H9 (cell line): ENCODE measurements at regions not wholly inside any gene's neighbourhood (a gene's known extent, or its start where the extent isn't known, plus 50 kb on each side); places are given as distances from the start of the nearest gene placed in this dataset.
A peak's percentile ranks its signal among the peaks of the same experiment; 100 is the strongest.

Experiments used
- DNase-seq: peaks from one replicate; pipeline ENCODE4 v3.0.0-alpha.2; 2017
- H2AFZ ChIP-seq: one replicate; pipeline ENCODE4 v1.6.1; 2013; ENCODE audit warnings: mild to moderate bottlenecking, low read length, control low read depth, moderate library complexity
- H2AK5ac ChIP-seq: 2 replicates; pipeline ENCODE4 v1.6.1; 2013; ENCODE audit warnings: low read length, control low read depth, mixed read lengths; ENCODE audit not compliant: insufficient read length
- H2BK120ac ChIP-seq: one replicate; pipeline ENCODE4 v1.6.1; 2013; ENCODE audit warnings: low read depth, mild to moderate bottlenecking, low read length, control low read depth, inconsistent platforms; ENCODE audit not compliant: poor library complexity, severe bottlenecking
- H2BK12ac ChIP-seq: 2 replicates; pipeline ENCODE4 v1.6.1; 2013; ENCODE audit warnings: low read length, control low read depth, mixed read lengths, low read depth; ENCODE audit not compliant: insufficient read length
- H2BK15ac ChIP-seq: 2 replicates; pipeline ENCODE4 v1.6.1; 2013; ENCODE audit warnings: low read depth, low read length, control low read depth
- H2BK20ac ChIP-seq: one replicate; pipeline ENCODE4 v1.6.1; 2013; ENCODE audit warnings: low read depth, mild to moderate bottlenecking, low read length, control low read depth, inconsistent platforms; ENCODE audit not compliant: poor library complexity, severe bottlenecking
- H2BK5ac ChIP-seq: 2 replicates; pipeline ENCODE4 v1.6.1; 2013; ENCODE audit warnings: low read length, control low read depth, mixed read lengths; ENCODE audit not compliant: insufficient read length
- H3K14ac ChIP-seq: 2 replicates; pipeline ENCODE4 v1.6.1; 2013; ENCODE audit warnings: low read length, control low read depth; ENCODE audit not compliant: insufficient read depth
- H3K18ac ChIP-seq: 2 replicates; pipeline ENCODE4 v1.6.1; 2013; ENCODE audit warnings: low read depth, mild to moderate bottlenecking, mixed read lengths, low read length, control low read depth; ENCODE audit not compliant: insufficient read length
- H3K23ac ChIP-seq: 2 replicates; pipeline ENCODE4 v1.6.1; 2013; ENCODE audit warnings: low read length, control low read depth, mixed read lengths, low read depth; ENCODE audit not compliant: insufficient read length
- H3K23me2 ChIP-seq: 2 replicates; pipeline ENCODE4 v1.6.1; 2013; ENCODE audit warnings: low read depth, mild to moderate bottlenecking, mixed read lengths, low read length, control low read depth; ENCODE audit not compliant: insufficient read length, poor library complexity, severe bottlenecking
- H3K27ac ChIP-seq: 2 replicates; pipeline ENCODE4 v1.5.1; 2013; ENCODE audit warnings: low read length, control low read depth, mixed read lengths, low read depth; ENCODE audit not compliant: insufficient read length
- H3K27me3 ChIP-seq: 2 replicates; pipeline ENCODE4 v1.6.1; 2013; ENCODE audit warnings: low read length, control low read depth, inconsistent platforms; ENCODE audit not compliant: insufficient read depth
- H3K4ac ChIP-seq: 2 replicates; pipeline ENCODE4 v1.6.1; 2013; ENCODE audit warnings: low read depth, mild to moderate bottlenecking, control low read depth, inconsistent platforms, low read length, moderate library complexity
- H3K4me1 ChIP-seq: 2 replicates; pipeline ENCODE4 v1.6.1; 2013; ENCODE audit warnings: low read length, control low read depth, inconsistent platforms; ENCODE audit not compliant: insufficient read depth
- H3K4me2 ChIP-seq: 2 replicates; pipeline ENCODE4 v1.6.1; 2013; ENCODE audit warnings: low read length, control low read depth, mixed read lengths; ENCODE audit not compliant: insufficient read length, insufficient read depth
- H3K56ac ChIP-seq: 2 replicates; pipeline ENCODE4 v1.6.1; 2013; ENCODE audit warnings: low read depth, mild to moderate bottlenecking, mixed read lengths, low read length, control low read depth; ENCODE audit not compliant: insufficient read length
- H3K79me1 ChIP-seq: 2 replicates; pipeline ENCODE4 v1.6.1; 2013; ENCODE audit warnings: low read depth, mild to moderate bottlenecking, moderate library complexity, low read length, control low read depth, inconsistent platforms; ENCODE audit not compliant: insufficient read depth, poor library complexity, severe bottlenecking
- H3K79me2 ChIP-seq: 2 replicates; pipeline ENCODE4 v1.6.1; 2013; ENCODE audit warnings: low read length, control low read depth, inconsistent platforms; ENCODE audit not compliant: insufficient read depth
- H3K9ac ChIP-seq: 2 replicates; pipeline ENCODE4 v1.6.1; 2013; ENCODE audit warnings: low read length, control low read depth, mixed read lengths; ENCODE audit not compliant: insufficient read length; ENCODE audit errors: extremely low read depth
- H3K9me3 ChIP-seq: one replicate; pipeline ENCODE4 v1.6.1; 2013; ENCODE audit warnings: low read depth, low read length, inconsistent platforms; ENCODE audit not compliant: control insufficient read depth
- H3T11ph ChIP-seq: one replicate; pipeline ENCODE4 v1.6.1; 2013; ENCODE audit warnings: mild to moderate bottlenecking, low read length, control low read depth, inconsistent platforms
- H4K20me1 ChIP-seq: one replicate; pipeline ENCODE4 v1.6.1; 2013; ENCODE audit not compliant: control insufficient read depth, insufficient read length, insufficient read depth
- H4K5ac ChIP-seq: 2 replicates; pipeline ENCODE4 v1.6.1; 2013; ENCODE audit warnings: low read depth, mild to moderate bottlenecking, mixed read lengths, low read length, control low read depth; ENCODE audit not compliant: insufficient read length
- H4K8ac ChIP-seq: replicated peaks from 2 replicates; pipeline ENCODE4 v1.6.1; 2013; ENCODE audit warnings: low read length, control low read depth, mixed read lengths, low read depth; ENCODE audit not compliant: insufficient read length
- H4K91ac ChIP-seq: 2 replicates; pipeline ENCODE4 v1.6.1; 2013; ENCODE audit warnings: low read depth, mild to moderate bottlenecking, moderate library complexity, mixed read lengths, low read length, control low read depth; ENCODE audit not compliant: insufficient read length
- H3K27ac Mint-ChIP-seq, 3 experiments: 2 replicates in 2 of 3; 3 replicates in 1 of 3; pipeline ENCODE4 v1.8.0; 2020 to 2021; ENCODE audit warnings: mixed read lengths in 3 of 3, mild to moderate bottlenecking in 1 of 3, moderate library complexity in 1 of 3
- H3K27me3 Mint-ChIP-seq: 2 replicates; pipeline ENCODE4 v1.8.0; 2021; ENCODE audit warnings: low read depth, mild to moderate bottlenecking, moderate library complexity, mixed read lengths
- H3K36me3 Mint-ChIP-seq, 3 experiments: 2 replicates in 2 of 3; 3 replicates in 1 of 3; pipeline ENCODE4 v1.8.0; 2020 to 2021; ENCODE audit warnings: low read depth in 3 of 3, mixed read lengths in 3 of 3; ENCODE audit not compliant: insufficient read depth in 1 of 3
- H3K4me1 Mint-ChIP-seq, 2 experiments: 2 replicates each; pipeline ENCODE4 v1.8.0; 2020; ENCODE audit warnings: mixed read lengths in 2 of 2
- H3K4me3 Mint-ChIP-seq, 2 experiments: 2 replicates in 1 of 2; 3 replicates in 1 of 2; pipeline ENCODE4 v1.8.0; 2020 to 2021; ENCODE audit warnings: mild to moderate bottlenecking in 2 of 2, mixed read lengths in 2 of 2, moderate library complexity in 1 of 2
- H3K9me3 Mint-ChIP-seq, 2 experiments: 2 replicates in 1 of 2; 3 replicates in 1 of 2; pipeline ENCODE4 v1.8.0; 2020; ENCODE audit warnings: mild to moderate bottlenecking in 2 of 2, mixed read lengths in 2 of 2, moderate library complexity in 1 of 2
- WGBS: extraction: QIAGEN DNeasy Blood & Tissue Kit; methylation state at CpG from one replicate; pipeline ENCODE4 v1.1.7; 2013; ENCODE audit warnings: missing lambda C conversion rate, low lambda C conversion rate, mixed read lengths; ENCODE audit not compliant: insufficient read length; ENCODE audit errors: extremely low coverage; 5-methylcytosine and 5-hydroxymethylcytosine counted together
- TF ChIP-seq, protein P1 (sequence below): fragments of 200-600 bp; sonication (generic); conservative IDR thresholded peaks from 3 replicates; pipeline ENCODE4 v1.8.0; 2021; ENCODE audit warnings: antibody characterized with exemption, mild to moderate bottlenecking

DNA sequence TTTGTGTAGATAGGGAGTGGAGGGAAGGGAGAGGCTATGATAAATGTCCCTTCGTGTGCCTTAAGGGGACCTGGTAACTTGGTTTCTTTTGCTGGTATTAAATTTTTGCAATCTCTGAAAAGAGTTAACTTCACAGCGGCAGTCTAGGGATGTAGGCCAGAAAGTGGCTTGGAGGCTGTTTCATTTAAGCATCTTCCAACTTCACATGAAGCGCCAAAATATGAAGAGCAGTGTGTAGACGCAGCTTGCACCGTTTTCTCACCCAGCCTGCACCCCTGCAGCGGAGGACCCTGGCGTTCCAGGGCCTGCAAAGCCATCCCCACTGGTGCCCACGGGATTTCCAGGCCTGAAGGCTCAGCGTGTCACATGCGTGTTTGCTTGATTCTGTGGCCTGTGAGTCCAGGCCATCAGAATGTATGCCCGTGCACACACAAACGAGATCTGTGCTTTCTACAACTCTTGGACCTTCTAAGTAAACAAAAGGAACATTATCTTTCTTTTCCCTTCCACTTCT is 87.2 kb upstream of the EPB41L3 start:
- Histone ChIP-seq H3K4ac (no peak overlapping the region), H4K20me1 (no peaks in the 10 kb centered on the region), H3K27ac (no peak overlapping the region), H3K14ac (no peak overlapping the region), H3K9me3 (no peaks in the 10 kb centered on the region), H3K4me1 (no peaks in the 10 kb centered on the region), H3K79me2 (no peaks in the 10 kb centered on the region), H4K91ac (no peak overlapping the region), H2AFZ (no peak overlapping the region), H2BK5ac (no peak overlapping the region), H3K18ac (no peak overlapping the region), H4K5ac (no peak overlapping the region), H3K23me2 (peaks cover 24% of the 10 kb centered on the region), H3K27me3 (peaks cover 26% of the 10 kb centered on the region; the same call in 1 of the 2 replicates), H3T11ph (no peak overlapping the region), H4K8ac (no peak overlapping the region), H3K56ac (no peak overlapping the region), H2AK5ac (no peak overlapping the region), H2BK12ac (no peak overlapping the region), H3K4me2 (peak overlapping the region; percentile 57), H2BK120ac (no peak overlapping the region), H3K9ac (no peak overlapping the region), H3K79me1 (no peaks in the 10 kb centered on the region), H2BK20ac (no peak overlapping the region), H2BK15ac (no peak overlapping the region), H3K23ac (no peak overlapping the region)
- Mint-ChIP-seq H3K9me3 (no peaks in the 10 kb centered on the region; a peak in 1 of 5 replicates), H3K4me1 (peaks cover 12 to 14% of the 10 kb centered on the region in 2 experiments), H3K36me3 (no peaks in the 10 kb centered on the region; a peak in 1 of 7 replicates), H3K27me3 (peaks cover 48% of the 10 kb centered on the region), H3K27ac (no peak overlapping the region), H3K4me3 (peak overlapping the region in 1 of 2 experiments; percentile 59; a peak in 3 of 5 replicates)
- TF ChIP-seq, protein P1, sequence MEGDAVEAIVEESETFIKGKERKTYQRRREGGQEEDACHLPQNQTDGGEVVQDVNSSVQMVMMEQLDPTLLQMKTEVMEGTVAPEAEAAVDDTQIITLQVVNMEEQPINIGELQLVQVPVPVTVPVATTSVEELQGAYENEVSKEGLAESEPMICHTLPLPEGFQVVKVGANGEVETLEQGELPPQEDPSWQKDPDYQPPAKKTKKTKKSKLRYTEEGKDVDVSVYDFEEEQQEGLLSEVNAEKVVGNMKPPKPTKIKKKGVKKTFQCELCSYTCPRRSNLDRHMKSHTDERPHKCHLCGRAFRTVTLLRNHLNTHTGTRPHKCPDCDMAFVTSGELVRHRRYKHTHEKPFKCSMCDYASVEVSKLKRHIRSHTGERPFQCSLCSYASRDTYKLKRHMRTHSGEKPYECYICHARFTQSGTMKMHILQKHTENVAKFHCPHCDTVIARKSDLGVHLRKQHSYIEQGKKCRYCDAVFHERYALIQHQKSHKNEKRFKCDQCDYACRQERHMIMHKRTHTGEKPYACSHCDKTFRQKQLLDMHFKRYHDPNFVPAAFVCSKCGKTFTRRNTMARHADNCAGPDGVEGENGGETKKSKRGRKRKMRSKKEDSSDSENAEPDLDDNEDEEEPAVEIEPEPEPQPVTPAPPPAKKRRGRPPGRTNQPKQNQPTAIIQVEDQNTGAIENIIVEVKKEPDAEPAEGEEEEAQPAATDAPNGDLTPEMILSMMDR: no peak
- DNase-seq: no peak
- no CpG with 5 or more reads among the region's 12 CpGs for WGBS
